ENCODE measurements at regions not wholly inside any gene's neighbourhood (a gene's known extent, or its start where the extent isn't known, plus 50 kb on each side); places are given as distances from the start of the nearest gene placed in this dataset.

DNA sequence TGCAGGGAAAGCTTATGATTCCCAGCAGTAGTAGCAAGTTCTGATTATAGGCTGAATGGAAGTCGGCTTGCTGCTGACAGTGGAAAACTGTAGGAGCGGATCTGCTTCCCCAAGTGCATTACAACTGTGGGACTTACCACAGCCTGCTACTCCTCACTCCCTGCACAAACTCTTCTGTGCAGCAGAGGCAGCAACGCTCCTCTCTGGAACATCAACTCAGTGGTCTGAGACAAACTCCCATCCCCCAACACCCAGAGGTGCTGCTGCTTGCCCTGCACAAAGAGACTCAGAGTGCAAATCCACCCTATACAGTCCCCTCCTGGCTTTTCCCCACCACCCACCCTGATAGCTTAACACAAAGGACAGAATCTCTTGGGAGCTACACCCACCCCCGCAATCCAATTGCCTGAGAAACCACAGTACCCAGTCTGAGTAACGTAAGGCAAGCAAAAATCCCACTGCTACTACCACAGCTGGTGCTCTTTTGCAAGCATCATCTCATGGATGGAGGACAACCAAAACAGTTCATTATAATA is 1455.2 kb downstream of the AMY1C start:
- Histone ChIP-seq H3K14ac (ENCODE audit: low read length) (no peak overlapping the region), H2AK5ac (ENCODE audit: low read length) (no peak overlapping the region), H3K23ac (ENCODE audit: low read length) (no peak overlapping the region), H3K79me1 (ENCODE audit: low read length) (no peaks in the 10 kb centered on the region), H2BK120ac (ENCODE audit: insufficient read depth, low read length, poor library complexity) (no peak overlapping the region), H4K91ac (ENCODE audit: low read depth, low read length) (no peak overlapping the region), H3K27me3 (ENCODE audit: insufficient read depth, low read length) (no peaks in the 10 kb centered on the region), H3K18ac (ENCODE audit: low read length) (no peak overlapping the region), H3K9ac (ENCODE audit: low read length) (no peak overlapping the region), H2AFZ (ENCODE audit: insufficient read depth, low read length, poor library complexity) (no peak overlapping the region), H4K8ac (ENCODE audit: low read depth, low read length) (no peak overlapping the region), H3K4me1 (ENCODE audit: control insufficient read depth in 1 of 2, insufficient read depth in 2 of 2, low read length in 2 of 2) (no peaks in the 10 kb centered on the region), H3K4me2 (ENCODE audit: low read length) (no peak overlapping the region), H4K12ac (ENCODE audit: low read depth, low read length) (no peak overlapping the region), H3K9me3 (ENCODE audit: insufficient read depth, low read depth, low read length) (peaks cover 2% of the 10 kb centered on the region), H3K79me2 (ENCODE audit: control insufficient read depth, insufficient read depth, low read length, poor library complexity) (no peaks in the 10 kb centered on the region), H3K36me3 (ENCODE audit: control insufficient read depth in 1 of 2, insufficient read depth in 2 of 2, low read length in 2 of 2) (no peaks in the 10 kb centered on the region), H3K4me3 (ENCODE audit: low read depth, low read length) (no peak overlapping the region), H3K4ac (ENCODE audit: low read depth, low read length) (no peak overlapping the region), H2BK5ac (ENCODE audit: low read depth, low read length, poor library complexity) (no peak overlapping the region), H2BK12ac (ENCODE audit: low read length) (no peak overlapping the region), H3K27ac (ENCODE audit: low read depth, low read length) (no peak overlapping the region)
- DNase-seq: no peak
- WGBS (ENCODE audit: extremely low coverage, insufficient coverage, insufficient read length): no CpG with 5 or more reads among the region's 5 CpGs

DNA sequence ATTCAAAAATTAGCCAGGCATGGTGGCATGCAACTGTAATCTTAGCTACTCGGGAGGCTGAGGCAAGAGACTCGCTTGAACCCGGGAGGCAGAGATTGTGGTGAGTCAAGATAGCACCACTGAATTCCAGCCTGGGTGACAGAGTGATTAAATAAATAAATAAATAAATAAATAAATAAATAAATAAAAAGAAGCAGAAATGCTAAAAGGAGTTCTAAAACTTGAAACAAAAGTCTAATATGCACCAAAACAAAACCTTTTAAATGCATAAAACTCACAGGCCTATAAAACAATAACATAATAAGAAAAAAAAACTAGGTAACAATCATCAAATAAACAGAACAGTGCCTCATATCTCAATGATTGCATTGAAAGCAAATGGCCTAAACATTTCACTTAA is 1458.9 kb downstream of the AMY1C start:
- no peak overlapping the region for H2BK12ac ChIP-seq (ENCODE audit: low read length)
- no peak overlapping the region for H3K4me2 ChIP-seq (ENCODE audit: low read length)
- H2BK120ac ChIP-seq (ENCODE audit: insufficient read depth, low read length, poor library complexity): no peak overlapping the region
- no peak overlapping the region for H4K8ac ChIP-seq (ENCODE audit: low read depth, low read length)
- WGBS (ENCODE audit: extremely low coverage, insufficient coverage, insufficient read length): no CpG with 5 or more reads among the region's 3 CpGs
- no peak overlapping the region for H2AFZ ChIP-seq (ENCODE audit: insufficient read depth, low read length, poor library complexity)
- no peaks in the 10 kb centered on the region for H3K36me3 ChIP-seq (ENCODE audit: control insufficient read depth in 1 of 2, insufficient read depth in 2 of 2, low read length in 2 of 2)
- peaks cover 2% of the 10 kb centered on the region for H3K9me3 ChIP-seq (ENCODE audit: insufficient read depth, low read depth, low read length)
- H3K14ac ChIP-seq (ENCODE audit: low read length): no peak overlapping the region
- H3K18ac ChIP-seq (ENCODE audit: low read length): no peak overlapping the region
- H4K12ac ChIP-seq (ENCODE audit: low read depth, low read length): no peak overlapping the region
- H3K4me3 ChIP-seq (ENCODE audit: low read depth, low read length): no peak overlapping the region
- H3K27ac ChIP-seq (ENCODE audit: low read depth, low read length): no peak overlapping the region
- no peak for DNase-seq
- H3K9ac ChIP-seq (ENCODE audit: low read length): no peak overlapping the region
- no peak overlapping the region for H2AK5ac ChIP-seq (ENCODE audit: low read length)
- no peak overlapping the region for H2BK5ac ChIP-seq (ENCODE audit: low read depth, low read length, poor library complexity)
- no peak overlapping the region for H3K23ac ChIP-seq (ENCODE audit: low read length)
- no peaks in the 10 kb centered on the region for H3K4me1 ChIP-seq (ENCODE audit: control insufficient read depth in 1 of 2, insufficient read depth in 2 of 2, low read length in 2 of 2)
- H4K91ac ChIP-seq (ENCODE audit: low read depth, low read length): no peak overlapping the region
- no peak overlapping the region for H3K4ac ChIP-seq (ENCODE audit: low read depth, low read length)
- no peaks in the 10 kb centered on the region for H3K27me3 ChIP-seq (ENCODE audit: insufficient read depth, low read length)
- no peaks in the 10 kb centered on the region for H3K79me2 ChIP-seq (ENCODE audit: control insufficient read depth, insufficient read depth, low read length, poor library complexity)
- no peaks in the 10 kb centered on the region for H3K79me1 ChIP-seq (ENCODE audit: low read length)

DNA sequence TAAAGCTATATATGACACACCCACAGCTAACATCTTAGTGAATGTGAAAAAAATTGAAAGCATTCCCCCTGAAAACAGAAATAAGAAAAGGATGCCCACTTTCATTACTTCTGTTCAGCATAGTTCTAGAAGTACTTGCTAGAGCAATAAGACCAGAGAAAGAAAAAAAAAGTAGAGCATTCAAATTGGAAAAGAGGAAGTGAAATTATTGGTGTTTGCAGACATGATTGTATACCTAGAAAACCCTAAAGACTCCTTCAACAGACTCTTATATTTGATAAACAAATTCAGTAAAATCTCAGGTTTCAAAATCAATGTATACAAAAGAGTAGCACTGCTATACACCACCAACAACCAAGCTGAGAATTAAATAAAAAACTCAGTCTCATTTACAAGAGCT is 1461.0 kb downstream of the AMY1C start:
- Histone ChIP-seq H3K79me1 (ENCODE audit: low read length) (no peaks in the 10 kb centered on the region), H3K4me1 (ENCODE audit: control insufficient read depth in 1 of 2, insufficient read depth in 2 of 2, low read length in 2 of 2) (no peaks in the 10 kb centered on the region), H3K4ac (ENCODE audit: low read depth, low read length) (no peak overlapping the region)

DNA sequence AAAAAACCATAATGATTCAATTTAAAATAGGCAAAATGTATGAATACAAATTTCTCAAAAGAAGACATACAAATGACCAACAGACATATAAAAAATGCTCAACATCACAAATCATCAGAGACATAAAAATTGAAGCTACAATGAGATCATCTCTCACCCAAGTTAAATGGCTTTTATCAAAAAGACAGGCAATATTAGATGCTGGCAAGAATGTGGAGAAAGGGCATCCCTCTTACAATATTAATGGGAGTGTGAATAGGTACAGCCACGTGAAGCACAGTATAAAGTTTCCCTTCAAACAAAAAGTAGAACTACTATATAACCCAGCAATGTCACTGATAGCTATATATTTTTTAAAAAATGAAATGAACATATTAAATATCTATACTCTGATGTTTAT is 1481.7 kb downstream of the AMY1C start:
- H2AK5ac ChIP-seq (ENCODE audit: low read length): no peak overlapping the region
- H3K79me1 ChIP-seq (ENCODE audit: low read length): no peaks in the 10 kb centered on the region
- no peaks in the 10 kb centered on the region for H3K4me1 ChIP-seq (ENCODE audit: control insufficient read depth in 1 of 2, insufficient read depth in 2 of 2, low read length in 2 of 2)
- H2AFZ ChIP-seq (ENCODE audit: insufficient read depth, low read length, poor library complexity): no peak overlapping the region
- H3K18ac ChIP-seq (ENCODE audit: low read length): no peak overlapping the region
- H4K8ac ChIP-seq (ENCODE audit: low read depth, low read length): no peak overlapping the region
- H3K4ac ChIP-seq (ENCODE audit: low read depth, low read length): no peak overlapping the region
- H3K9ac ChIP-seq (ENCODE audit: low read length): no peak overlapping the region
- no peak overlapping the region for H3K4me3 ChIP-seq (ENCODE audit: low read depth, low read length)
- H3K23ac ChIP-seq (ENCODE audit: low read length): no peak overlapping the region
- H3K36me3 ChIP-seq (ENCODE audit: control insufficient read depth in 1 of 2, insufficient read depth in 2 of 2, low read length in 2 of 2): peaks cover 0 to 2% of the 10 kb centered on the region in 2 experiments
- peaks cover 2% of the 10 kb centered on the region for H3K9me3 ChIP-seq (ENCODE audit: insufficient read depth, low read depth, low read length)
- no peak overlapping the region for H4K12ac ChIP-seq (ENCODE audit: low read depth, low read length)
- H3K27ac ChIP-seq (ENCODE audit: low read depth, low read length): no peak overlapping the region
- no peak overlapping the region for H2BK5ac ChIP-seq (ENCODE audit: low read depth, low read length, poor library complexity)
- H2BK120ac ChIP-seq (ENCODE audit: insufficient read depth, low read length, poor library complexity): no peak overlapping the region
- no peak overlapping the region for H2BK12ac ChIP-seq (ENCODE audit: low read length)
- no peak overlapping the region for H3K14ac ChIP-seq (ENCODE audit: low read length)
- no peaks in the 10 kb centered on the region for H3K79me2 ChIP-seq (ENCODE audit: control insufficient read depth, insufficient read depth, low read length, poor library complexity)
- no peak overlapping the region for H4K91ac ChIP-seq (ENCODE audit: low read depth, low read length)
- no peak overlapping the region for H3K4me2 ChIP-seq (ENCODE audit: low read length)
- no peaks in the 10 kb centered on the region for H3K27me3 ChIP-seq (ENCODE audit: insufficient read depth, low read length)
- DNase-seq: no peak
- no CpG with 5 or more reads among the region's 1 CpG for WGBS (ENCODE audit: extremely low coverage, insufficient coverage, insufficient read length)

More for the DNA sequence above, 1461.0 kb downstream of the AMY1C start:
- no peak overlapping the region for H2BK120ac ChIP-seq (ENCODE audit: insufficient read depth, low read length, poor library complexity)
- H3K79me2 ChIP-seq (ENCODE audit: control insufficient read depth, insufficient read depth, low read length, poor library complexity): no peaks in the 10 kb centered on the region
- H2AFZ ChIP-seq (ENCODE audit: insufficient read depth, low read length, poor library complexity): no peak overlapping the region
- H3K9ac ChIP-seq (ENCODE audit: low read length): no peak overlapping the region
- H3K18ac ChIP-seq (ENCODE audit: low read length): no peak overlapping the region
- H3K4me2 ChIP-seq (ENCODE audit: low read length): no peak overlapping the region
- no peak overlapping the region for H3K27ac ChIP-seq (ENCODE audit: low read depth, low read length)
- H2BK5ac ChIP-seq (ENCODE audit: low read depth, low read length, poor library complexity): no peak overlapping the region
- H3K9me3 ChIP-seq (ENCODE audit: insufficient read depth, low read depth, low read length): no peaks in the 10 kb centered on the region
- no peak overlapping the region for H3K14ac ChIP-seq (ENCODE audit: low read length)
- no peaks in the 10 kb centered on the region for H3K27me3 ChIP-seq (ENCODE audit: insufficient read depth, low read length)
- no peak overlapping the region for H2BK12ac ChIP-seq (ENCODE audit: low read length)
- H2AK5ac ChIP-seq (ENCODE audit: low read length): no peak overlapping the region
- no peak for DNase-seq
- H3K23ac ChIP-seq (ENCODE audit: low read length): no peak overlapping the region
- no peak overlapping the region for H3K4me3 ChIP-seq (ENCODE audit: low read depth, low read length)
- H4K8ac ChIP-seq (ENCODE audit: low read depth, low read length): no peak overlapping the region
- no peak overlapping the region for H4K91ac ChIP-seq (ENCODE audit: low read depth, low read length)
- H3K36me3 ChIP-seq (ENCODE audit: control insufficient read depth in 1 of 2, insufficient read depth in 2 of 2, low read length in 2 of 2): no peaks in the 10 kb centered on the region
- H4K12ac ChIP-seq (ENCODE audit: low read depth, low read length): no peak overlapping the region

Data from trophoblast cell (in vitro differentiated cells and primary cell).